ENCODE measurements at regions not wholly inside any gene's neighbourhood (a gene's known extent, or its start where the extent isn't known, plus 50 kb on each side); places are given as distances from the start of the nearest gene placed in this dataset.
"Not testable (repeated sequence)": the region's sequence is repeated elsewhere in the genome, so short reads cannot be mapped to it uniquely, and the experiment has no call there.

DNA sequence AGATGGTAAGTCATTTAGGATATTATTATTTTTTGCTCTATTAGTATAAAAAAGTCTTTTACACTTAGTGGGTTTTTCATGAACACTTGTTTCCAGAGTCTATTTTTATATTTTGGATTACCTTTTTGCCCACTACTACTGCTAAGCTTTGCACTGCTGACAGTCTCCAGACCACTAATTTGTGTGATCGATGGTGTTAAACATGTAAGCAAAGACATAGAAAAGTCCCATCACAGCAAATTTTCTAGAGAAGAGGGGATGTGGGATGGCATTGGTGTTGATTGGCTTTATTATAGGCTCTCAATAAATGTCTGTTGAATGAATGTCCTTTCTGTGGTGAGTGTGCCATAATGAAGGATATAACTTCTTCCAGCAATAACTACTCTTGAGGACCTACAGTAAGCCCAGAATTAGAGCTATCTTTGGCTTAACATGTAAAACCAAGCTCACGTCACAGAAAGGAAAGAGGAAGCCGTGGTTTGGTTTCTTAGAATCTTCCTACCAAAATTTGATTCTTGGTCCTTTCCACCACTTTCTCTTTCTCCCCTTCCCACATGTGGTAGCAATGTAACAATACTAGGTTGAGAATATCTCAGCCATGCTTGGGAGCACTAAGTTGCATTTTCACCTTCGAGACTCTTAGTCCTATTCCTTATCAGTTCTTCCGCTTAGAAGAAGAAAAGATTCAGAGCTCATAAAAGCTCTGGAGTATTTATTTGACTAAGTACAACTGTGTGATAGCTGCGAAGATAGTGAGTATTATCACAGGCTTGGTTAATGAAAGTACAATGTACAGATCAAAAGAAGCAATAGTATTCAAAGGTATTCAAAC, 90.6 kb upstream of the UMPS start:
- peak in 1 of 2 donors; percentile 83 for ATAC-seq (ENCODE audit: low read depth in 2 of 2)
- H3K27me3 Mint-ChIP-seq = no peaks in the 10 kb centered on the region
- H3K36me3 Mint-ChIP-seq = no peaks in the 10 kb centered on the region
- DNase-seq = peak; percentile 43
- H3K27ac Mint-ChIP-seq = peak overlapping the region in 2 of 6 donors; percentile 67 to 83
- H3K4me1 Mint-ChIP-seq = peaks cover 4 to 69% (median 37%) of the 10 kb centered on the region in 3 donors
- peak overlapping the region in 7 of 8 donors; percentile 9 to 69 (median 29) for H3K4me3 Mint-ChIP-seq
- H3K9me3 Mint-ChIP-seq = no peaks in the 10 kb centered on the region

DNA sequence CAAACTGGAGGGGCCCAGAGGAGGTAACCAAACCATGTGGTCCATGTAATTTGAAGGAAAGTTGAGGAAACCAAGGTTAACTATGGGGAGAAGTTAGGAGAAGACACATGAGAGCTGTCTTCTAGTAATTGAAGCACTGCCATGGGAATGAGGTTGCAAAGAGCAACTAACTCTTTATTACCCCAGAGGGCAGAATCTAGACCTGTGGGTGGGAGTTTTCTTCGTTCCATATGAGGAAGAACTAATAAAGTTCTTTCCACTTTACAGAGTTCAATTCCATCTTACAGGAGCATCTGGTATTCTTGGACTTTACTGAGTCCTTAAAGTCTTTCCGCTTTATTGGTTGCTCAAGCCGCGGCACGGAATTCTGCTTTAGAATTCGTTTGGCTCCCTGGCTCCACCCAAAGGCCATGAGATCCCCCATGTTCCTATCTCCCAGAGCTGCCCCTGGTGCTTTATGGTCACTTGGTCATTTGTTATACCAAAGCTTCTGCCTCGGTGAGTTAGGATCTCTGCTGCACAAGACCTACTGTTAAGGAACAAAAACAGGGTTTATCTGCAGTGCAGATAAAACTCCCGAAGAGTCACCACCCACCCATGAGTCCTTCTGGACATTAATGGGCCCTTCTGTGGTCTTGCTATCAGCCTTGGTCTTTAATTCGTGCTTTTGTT, 89.5 kb upstream of the UMPS start:
- no peak for ATAC-seq (ENCODE audit: low read depth in 2 of 2)
- Mint-ChIP-seq H3K4me1 (peaks cover 0 to 63% (median 26%) of the 10 kb centered on the region in 3 donors), H3K36me3 (no peaks in the 10 kb centered on the region), H3K9me3 (peaks cover 0 to 4% (median 0%) of the 10 kb centered on the region in 7 donors), H3K27ac (no peak overlapping the region), H3K4me3 (peak overlapping the region in 2 of 8 donors; percentile 10 to 14), H3K27me3 (no peaks in the 10 kb centered on the region)
- no peak for DNase-seq

- no peak overlapping the region for H3K4me3 Mint-ChIP-seq
- H3K36me3 Mint-ChIP-seq = no peaks in the 10 kb centered on the region
- ATAC-seq (ENCODE audit: low read depth in 2 of 2) (no peak), DNase-seq (no peak)
- H3K27me3 Mint-ChIP-seq = peaks cover 0 to 9% (median 6%) of the 10 kb centered on the region in 3 donors
- H3K9me3 Mint-ChIP-seq = peaks cover 0 to 4% (median 0%) of the 10 kb centered on the region in 7 donors
- peak overlapping the region in 1 of 6 donors; percentile 58 for H3K27ac Mint-ChIP-seq
- H3K4me1 Mint-ChIP-seq = peaks cover 0 to 49% (median 14%) of the 10 kb centered on the region in 3 donors
Observed at GRCh38 chr3:124643453-124643852, 86.8 kb upstream of the UMPS start.

DNA sequence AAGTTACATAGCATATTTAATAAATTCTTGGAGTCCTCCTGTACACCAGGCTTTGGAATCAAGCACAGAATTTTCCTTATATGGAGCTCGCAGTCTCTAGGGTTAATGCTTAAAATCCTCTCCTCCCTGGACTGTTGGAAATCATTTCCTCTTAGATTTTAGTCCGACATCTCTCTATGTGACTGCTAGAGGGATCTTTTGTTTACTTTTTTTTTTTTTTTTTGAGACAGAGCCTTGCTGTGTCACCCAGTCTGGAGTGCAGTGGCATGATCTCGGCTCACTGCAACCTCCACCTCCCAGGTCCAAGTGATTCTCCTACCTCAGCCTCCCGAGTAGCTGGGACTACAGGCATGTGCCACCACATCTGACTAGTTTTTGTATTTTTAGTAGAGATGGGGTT, 84.1 kb upstream of the UMPS start:
- peaks cover 8 to 47% (median 14%) of the 10 kb centered on the region in 3 donors for H3K4me1 Mint-ChIP-seq
- H3K4me3 Mint-ChIP-seq; ATAC-seq (ENCODE audit: low read depth in 2 of 2); H3K27me3 Mint-ChIP-seq; DNase-seq; H3K36me3 Mint-ChIP-seq; H3K9me3 Mint-ChIP-seq; H3K27ac Mint-ChIP-seq: not testable (repeated sequence)

GRCh38 chr3:124648551-124648950, 81.7 kb upstream of the UMPS start:
- ATAC-seq (ENCODE audit: low read depth in 2 of 2) (no peak), DNase-seq (no peak)
- peak overlapping the region in 1 of 6 donors; percentile 89 for H3K27ac Mint-ChIP-seq
- H3K27me3 Mint-ChIP-seq = peaks cover 0 to 9% (median 6%) of the 10 kb centered on the region in 3 donors
- no peak overlapping the region for H3K4me3 Mint-ChIP-seq
- peaks cover 0 to 5% (median 0%) of the 10 kb centered on the region in 7 donors for H3K9me3 Mint-ChIP-seq
- H3K36me3 Mint-ChIP-seq = no peaks in the 10 kb centered on the region
- H3K4me1 Mint-ChIP-seq = peaks cover 8 to 48% (median 23%) of the 10 kb centered on the region in 3 donors

GRCh38 chr3:124650798-124651197, 79.5 kb upstream of the UMPS start:
- H3K36me3 Mint-ChIP-seq = no peaks in the 10 kb centered on the region
- ATAC-seq (ENCODE audit: low read depth in 2 of 2) = peak; percentile 43 to 69
- H3K27ac Mint-ChIP-seq = peak overlapping the region in 5 of 6 donors; percentile 51 to 91 (median 81)
- peaks cover 0 to 5% (median 0%) of the 10 kb centered on the region in 7 donors for H3K9me3 Mint-ChIP-seq
- DNase-seq = peak; percentile 26
- peak overlapping the region in 4 of 8 donors; percentile 6 to 67 (median 64) for H3K4me3 Mint-ChIP-seq
- H3K27me3 Mint-ChIP-seq = peaks cover 0 to 16% (median 6%) of the 10 kb centered on the region in 3 donors
- peaks cover 8 to 37% (median 23%) of the 10 kb centered on the region in 3 donors for H3K4me1 Mint-ChIP-seq

GRCh38 chr3:124651416-124651815, 78.8 kb upstream of the UMPS start:
- DNase-seq (peak; percentile 14), ATAC-seq (ENCODE audit: low read depth in 2 of 2) (peak; percentile 32 to 61)
- H3K36me3 Mint-ChIP-seq, H3K9me3 Mint-ChIP-seq: not testable (repeated sequence)
- peaks cover 8 to 37% (median 23%) of the 10 kb centered on the region in 3 donors for H3K4me1 Mint-ChIP-seq
- H3K27me3 Mint-ChIP-seq = peaks cover 0 to 17% (median 6%) of the 10 kb centered on the region in 3 donors
- H3K27ac Mint-ChIP-seq = peak overlapping the region in 4 of 6 donors; percentile 81 to 91 (median 87)
- peak overlapping the region in 1 of 8 donors; percentile 72 for H3K4me3 Mint-ChIP-seq

DNA sequence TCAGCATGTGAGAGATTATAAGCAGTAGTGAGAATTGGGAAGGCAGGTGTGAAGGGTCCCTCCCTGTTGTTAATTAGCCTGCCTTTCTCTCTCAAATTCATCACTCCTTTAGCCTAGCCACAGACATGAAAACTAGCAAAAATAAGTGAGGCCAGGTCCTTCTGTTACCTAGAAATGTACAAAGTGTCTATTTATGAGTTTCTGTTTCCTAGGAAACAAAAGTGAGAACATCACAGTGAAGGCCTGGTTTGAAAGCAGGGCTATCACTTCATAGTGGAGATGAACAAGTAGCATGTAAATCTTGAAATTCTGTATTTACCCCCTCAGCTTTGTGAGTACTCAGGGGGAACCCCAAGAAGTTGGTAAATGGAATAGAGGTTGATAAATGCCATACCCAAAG, 78.2 kb upstream of the UMPS start:
- peaks cover 0 to 5% (median 0%) of the 10 kb centered on the region in 7 donors for H3K9me3 Mint-ChIP-seq
- peak in 1 of 2 donors; percentile 34 for ATAC-seq (ENCODE audit: low read depth in 2 of 2)
- peak overlapping the region in 4 of 6 donors; percentile 66 to 91 (median 87) for H3K27ac Mint-ChIP-seq
- H3K4me3 Mint-ChIP-seq = no peak overlapping the region
- H3K36me3 Mint-ChIP-seq = no peaks in the 10 kb centered on the region
- H3K4me1 Mint-ChIP-seq = peaks cover 8 to 37% (median 23%) of the 10 kb centered on the region in 3 donors
- H3K27me3 Mint-ChIP-seq = peaks cover 0 to 15% (median 5%) of the 10 kb centered on the region in 3 donors
- no peak for DNase-seq

DNA sequence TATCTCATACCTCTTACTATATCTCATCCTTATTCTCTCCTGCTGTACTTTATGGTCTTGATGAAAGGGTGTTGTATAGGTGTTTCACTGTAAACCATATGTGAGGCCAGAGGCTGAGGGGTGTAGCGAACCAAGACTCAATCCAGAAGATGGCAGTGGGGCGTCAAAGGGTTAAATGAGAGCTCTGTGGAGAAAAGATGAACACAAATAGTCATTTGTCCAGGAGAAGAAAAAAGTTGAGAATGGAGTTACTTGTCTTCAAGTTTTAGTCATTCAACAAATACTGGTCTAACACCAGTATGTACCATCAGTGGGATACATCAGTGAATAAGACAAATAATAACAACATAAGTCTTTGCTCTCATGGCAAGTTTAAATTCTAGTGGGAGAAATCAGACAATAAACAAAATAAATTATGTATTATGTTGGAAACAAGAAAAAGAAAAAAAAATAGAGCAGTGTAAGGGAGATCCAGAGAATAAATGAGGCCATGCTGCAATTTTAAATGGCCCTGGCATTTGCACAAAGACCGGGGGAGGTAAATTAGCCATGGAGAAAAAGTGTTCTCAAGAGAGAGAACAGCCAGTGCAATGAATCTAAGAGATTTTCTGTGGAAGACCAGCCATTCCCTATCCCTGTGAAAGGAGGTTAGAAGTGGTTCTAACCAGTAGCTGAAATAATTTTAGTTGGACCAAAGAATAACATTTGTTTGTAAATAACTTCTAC, 77.0 kb upstream of the UMPS start:
- H3K4me1 Mint-ChIP-seq = peaks cover 8 to 36% (median 23%) of the 10 kb centered on the region in 3 donors
- H3K36me3 Mint-ChIP-seq = no peaks in the 10 kb centered on the region
- no peak for ATAC-seq (ENCODE audit: low read depth in 2 of 2)
- H3K27me3 Mint-ChIP-seq = peaks cover 0 to 14% (median 0%) of the 10 kb centered on the region in 3 donors
- H3K27ac Mint-ChIP-seq = peak overlapping the region in 1 of 6 donors; percentile 44
- H3K4me3 Mint-ChIP-seq = no peak overlapping the region
- no peak for DNase-seq
- peaks cover 0 to 5% (median 0%) of the 10 kb centered on the region in 7 donors for H3K9me3 Mint-ChIP-seq

- Mint-ChIP-seq H3K4me1 (peaks cover 8 to 32% (median 23%) of the 10 kb centered on the region in 3 donors), H3K27me3 (peaks cover 0 to 17% (median 0%) of the 10 kb centered on the region in 3 donors), H3K9me3 (peaks cover 0 to 5% (median 0%) of the 10 kb centered on the region in 7 donors), H3K27ac (no peak overlapping the region), H3K36me3 (no peaks in the 10 kb centered on the region), H3K4me3 (no peak overlapping the region)
- ATAC-seq (ENCODE audit: low read depth in 2 of 2) (no peak), DNase-seq (no peak)
Observed at GRCh38 chr3:124653797-124654469, 76.3 kb upstream of the UMPS start.

- H3K36me3 Mint-ChIP-seq = no peaks in the 10 kb centered on the region
- H3K4me3 Mint-ChIP-seq = no peak overlapping the region
- DNase-seq (no peak), ATAC-seq (ENCODE audit: low read depth in 2 of 2) (no peak)
- no peak overlapping the region for H3K27ac Mint-ChIP-seq
- H3K27me3 Mint-ChIP-seq = peaks cover 0 to 17% (median 0%) of the 10 kb centered on the region in 3 donors
- H3K9me3 Mint-ChIP-seq = peaks cover 0 to 5% (median 0%) of the 10 kb centered on the region in 7 donors
- H3K4me1 Mint-ChIP-seq = peaks cover 8 to 31% (median 23%) of the 10 kb centered on the region in 3 donors
Observed at GRCh38 chr3:124654470-124654845, 75.8 kb upstream of the UMPS start.

GRCh38 chr3:124656531-124656930, 73.7 kb upstream of the UMPS start:
- Mint-ChIP-seq H3K4me1 (peaks cover 0 to 14% (median 6%) of the 10 kb centered on the region in 3 donors), H3K36me3 (no peaks in the 10 kb centered on the region), H3K9me3 (peaks cover 0 to 5% (median 0%) of the 10 kb centered on the region in 7 donors), H3K27ac (no peak overlapping the region), H3K4me3 (no peak overlapping the region), H3K27me3 (peaks cover 3 to 17% (median 3%) of the 10 kb centered on the region in 3 donors)
- DNase-seq = no peak
- no peak for ATAC-seq (ENCODE audit: low read depth in 2 of 2)
